MM.1S (cell line): ENCODE measurements at regions not wholly inside any gene's neighbourhood (a gene's known extent, or its start where the extent isn't known, plus 50 kb on each side); places are given as distances from the start of the nearest gene placed in this dataset.

Experiments used
- DNase-seq: peaks from one replicate; pipeline ENCODE4 v3.0.0-alpha.2; 2015
- H2AFZ ChIP-seq: fragments of 300-600 bp; sonication (generic); 2 replicates; pipeline ENCODE4 v1.6.0; 2016; ENCODE audit warnings: antibody characterized with exemption, low read length
- H3F3A ChIP-seq: fragments of 300-600 bp; sonication (generic); 2 replicates; pipeline ENCODE4 v1.6.1; 2016; ENCODE audit warnings: mild to moderate bottlenecking, antibody characterized with exemption, low read length, moderate library complexity, mixed read lengths; ENCODE audit not compliant: insufficient read depth
- H3K27ac ChIP-seq: fragments of 300-600 bp; sonication (generic); 2 replicates; pipeline ENCODE4 v1.5.1; 2016; ENCODE audit warnings: mild to moderate bottlenecking, low read length
- H3K27me3 ChIP-seq: fragments of 300-600 bp; sonication (generic); replicated peaks from 2 replicates; pipeline ENCODE4 v1.6.0; 2016; ENCODE audit warnings: low read length; ENCODE audit not compliant: insufficient read depth
- H3K36me3 ChIP-seq: fragments of 300-600 bp; sonication (generic); replicated peaks from 2 replicates; pipeline ENCODE4 v1.6.1; 2016; ENCODE audit warnings: mild to moderate bottlenecking, low read length, mixed read lengths; ENCODE audit not compliant: insufficient read depth
- H3K4me1 ChIP-seq: fragments of 300-600 bp; sonication (generic); 2 replicates; pipeline ENCODE4 v1.6.1; 2016; ENCODE audit warnings: low read length, mixed read lengths
- H3K4me2 ChIP-seq: fragments of 300-600 bp; sonication (generic); 2 replicates; pipeline ENCODE4 v1.6.0; 2016; ENCODE audit warnings: low read depth, low read length
- H3K4me3 ChIP-seq: fragments of 300-600 bp; sonication (generic); 2 replicates; pipeline ENCODE4 v1.5.1; 2016; ENCODE audit warnings: low read length, mixed read lengths
- H3K79me2 ChIP-seq: fragments of 300-600 bp; sonication (generic); 2 replicates; pipeline ENCODE4 v1.6.1; 2016; ENCODE audit warnings: mixed run types, low read length, mixed read lengths
- H3K9ac ChIP-seq: fragments of 300-600 bp; sonication (generic); 2 replicates; pipeline ENCODE4 v1.6.1; 2016; ENCODE audit warnings: low read length, mixed read lengths
- H3K9me2 ChIP-seq: fragments of 300-600 bp; sonication (generic); replicated peaks from 2 replicates; pipeline ENCODE4 v1.6.1; 2016; ENCODE audit warnings: mild to moderate bottlenecking, low read length, mixed read lengths; ENCODE audit not compliant: insufficient read depth
- H3K9me3 ChIP-seq: fragments of 300-600 bp; sonication (generic); replicated peaks from 2 replicates; pipeline ENCODE4 v1.6.1; 2016; ENCODE audit warnings: mild to moderate bottlenecking, low read length, mixed read lengths; ENCODE audit not compliant: insufficient read depth
- H4K20me1 ChIP-seq: fragments of 300-600 bp; sonication (generic); 2 replicates; pipeline ENCODE4 v1.6.1; 2016; ENCODE audit warnings: mild to moderate bottlenecking, low read length, moderate library complexity, mixed read lengths; ENCODE audit not compliant: insufficient read depth
- EZH2 ChIP-seq: fragments of 300-600 bp; sonication (generic); optimal IDR thresholded peaks from 2 replicates; pipeline ENCODE3; 2017; ENCODE audit warnings: low read depth, mild to moderate bottlenecking, antibody characterized with exemption, low read length, mixed read lengths
- EZH2phosphoT487 ChIP-seq: fragments of 300-600 bp; sonication (generic); IDR thresholded peaks from 2 replicates; pipeline ENCODE4 v1.6.1; 2018; ENCODE audit warnings: antibody characterized with exemption, low read length
- TF ChIP-seq, protein P1 (sequence below): fragments of 300-600 bp; sonication (generic); IDR thresholded peaks from 2 replicates; pipeline ENCODE4 v1.5.1; 2016; ENCODE audit warnings: antibody characterized with exemption, low read length, mixed read lengths

DNA sequence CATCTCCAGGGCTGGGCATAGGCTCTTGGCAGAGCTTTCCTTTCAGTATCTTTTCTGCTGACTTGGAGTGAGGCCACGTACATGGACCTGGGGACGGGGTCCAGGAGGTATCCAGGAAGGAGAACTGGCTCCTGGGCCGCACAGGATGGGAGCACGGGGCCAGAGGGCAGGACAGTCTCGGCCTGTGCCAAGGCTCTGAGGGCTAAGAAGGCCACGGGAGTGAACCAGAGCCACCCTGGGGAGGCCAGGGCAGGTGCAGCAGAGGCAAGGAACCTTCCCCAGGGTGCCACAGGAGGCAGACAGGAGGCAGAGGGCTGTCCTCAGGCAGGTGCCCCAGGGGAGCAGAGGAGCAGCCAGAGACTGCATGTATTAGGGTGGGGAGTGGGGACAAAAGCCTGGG lies 50.3 kb downstream of the PLXNA1 start:
- Histone ChIP-seq H3K4me3 (no peak overlapping the region), H3K9me2 (no peaks in the 10 kb centered on the region), H3K27me3 (no peaks in the 10 kb centered on the region), H3K4me1 (no peaks in the 10 kb centered on the region), H3F3A (no peaks in the 10 kb centered on the region), H3K36me3 (no peaks in the 10 kb centered on the region), H3K4me2 (no peak overlapping the region), H2AFZ (no peak overlapping the region), H4K20me1 (no peaks in the 10 kb centered on the region), H3K9me3 (no peaks in the 10 kb centered on the region), H3K27ac (no peak overlapping the region), H3K79me2 (no peaks in the 10 kb centered on the region), H3K9ac (no peak overlapping the region)
- no peak for DNase-seq
- TF ChIP-seq, protein P1, sequence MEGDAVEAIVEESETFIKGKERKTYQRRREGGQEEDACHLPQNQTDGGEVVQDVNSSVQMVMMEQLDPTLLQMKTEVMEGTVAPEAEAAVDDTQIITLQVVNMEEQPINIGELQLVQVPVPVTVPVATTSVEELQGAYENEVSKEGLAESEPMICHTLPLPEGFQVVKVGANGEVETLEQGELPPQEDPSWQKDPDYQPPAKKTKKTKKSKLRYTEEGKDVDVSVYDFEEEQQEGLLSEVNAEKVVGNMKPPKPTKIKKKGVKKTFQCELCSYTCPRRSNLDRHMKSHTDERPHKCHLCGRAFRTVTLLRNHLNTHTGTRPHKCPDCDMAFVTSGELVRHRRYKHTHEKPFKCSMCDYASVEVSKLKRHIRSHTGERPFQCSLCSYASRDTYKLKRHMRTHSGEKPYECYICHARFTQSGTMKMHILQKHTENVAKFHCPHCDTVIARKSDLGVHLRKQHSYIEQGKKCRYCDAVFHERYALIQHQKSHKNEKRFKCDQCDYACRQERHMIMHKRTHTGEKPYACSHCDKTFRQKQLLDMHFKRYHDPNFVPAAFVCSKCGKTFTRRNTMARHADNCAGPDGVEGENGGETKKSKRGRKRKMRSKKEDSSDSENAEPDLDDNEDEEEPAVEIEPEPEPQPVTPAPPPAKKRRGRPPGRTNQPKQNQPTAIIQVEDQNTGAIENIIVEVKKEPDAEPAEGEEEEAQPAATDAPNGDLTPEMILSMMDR: no peak
- TF ChIP-seq EZH2 (no peak), EZH2phosphoT487 (no peak)

DNA sequence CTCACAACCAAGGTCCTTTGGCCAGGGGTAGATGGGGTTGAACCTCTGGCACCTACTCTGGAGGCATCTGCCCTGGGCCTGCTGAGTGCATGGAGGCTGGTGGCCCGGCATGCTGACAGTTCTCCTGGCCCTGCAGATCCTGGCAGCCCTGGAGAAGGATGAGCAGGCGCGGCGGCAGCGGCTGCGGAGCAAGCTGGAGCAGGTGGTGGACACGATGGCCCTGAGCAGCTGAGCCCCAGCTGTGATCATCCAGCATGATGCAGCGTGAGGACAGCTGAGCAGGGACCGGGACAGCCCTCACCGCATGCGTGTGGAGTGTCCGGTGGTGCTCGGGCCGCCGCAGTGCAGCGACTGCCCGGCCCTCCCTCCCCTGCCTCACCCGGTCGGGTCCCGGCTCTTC lies 50.9 kb downstream of the PLXNA1 start:
- TF ChIP-seq, protein P1: no peak
- no peak for TF ChIP-seq EZH2phosphoT487
- no peak for TF ChIP-seq EZH2
- no peak overlapping the region for H2AFZ ChIP-seq
- no peaks in the 10 kb centered on the region for H3K36me3 ChIP-seq

DNA sequence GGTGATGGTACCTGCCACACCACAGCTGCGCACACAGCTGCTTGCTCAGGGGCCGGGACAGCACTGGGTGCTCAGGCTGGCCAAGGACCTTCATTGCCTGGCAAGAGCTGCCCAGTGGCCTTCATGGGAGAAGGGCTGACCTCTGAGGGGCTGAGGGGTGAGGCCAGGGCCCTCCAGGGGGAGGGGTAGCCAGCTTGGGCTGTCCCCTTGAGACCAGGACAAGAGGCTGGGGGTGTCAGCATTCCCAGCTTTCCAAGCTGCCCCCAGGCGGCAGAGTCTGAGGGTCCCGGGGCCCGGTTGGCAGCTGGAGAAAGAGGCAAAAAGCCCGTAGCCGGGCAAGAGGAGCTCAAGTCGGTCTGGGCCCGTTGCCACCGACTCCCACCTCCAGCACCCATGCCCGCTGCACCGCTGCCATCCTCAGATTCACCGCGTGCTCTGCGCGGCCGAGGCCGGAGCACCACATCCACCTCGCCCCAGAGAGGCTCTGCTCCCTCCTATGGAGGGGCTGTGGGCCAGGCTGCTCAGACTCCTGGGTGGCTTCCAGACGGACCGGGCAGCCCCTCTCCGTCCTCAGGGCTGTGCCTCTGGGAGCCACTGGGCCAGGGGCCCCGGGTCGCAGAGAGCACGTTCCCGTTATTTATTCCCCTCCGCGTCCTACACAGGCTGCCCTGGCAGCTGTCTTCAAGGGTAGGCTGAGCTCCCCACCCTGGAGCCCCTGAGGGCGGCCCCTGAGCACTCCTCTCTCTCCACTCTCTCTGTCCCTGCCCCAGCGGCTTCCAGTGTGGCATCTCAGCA lies 51.5 kb downstream of the PLXNA1 start:
- H3K9me2 ChIP-seq: no peaks in the 10 kb centered on the region
- no peak overlapping the region for H3K9ac ChIP-seq
- H3K4me3 ChIP-seq: no peak overlapping the region
- H2AFZ ChIP-seq: no peak overlapping the region
- TF ChIP-seq, protein P1: no peak
- TF ChIP-seq EZH2: no peak
- no peak for TF ChIP-seq EZH2phosphoT487
- no peak overlapping the region for H3K4me2 ChIP-seq
- H3K27ac ChIP-seq: no peak overlapping the region
- no peak for DNase-seq
- H3K4me1 ChIP-seq: no peaks in the 10 kb centered on the region
- H3K36me3 ChIP-seq: no peaks in the 10 kb centered on the region
- H4K20me1 ChIP-seq: no peaks in the 10 kb centered on the region
- H3K27me3 ChIP-seq: no peaks in the 10 kb centered on the region
- no peaks in the 10 kb centered on the region for H3K9me3 ChIP-seq
- H3K79me2 ChIP-seq: no peaks in the 10 kb centered on the region
- no peaks in the 10 kb centered on the region for H3F3A ChIP-seq

More for the DNA sequence above, 50.9 kb downstream of the PLXNA1 start:
- Histone ChIP-seq H3F3A (no peaks in the 10 kb centered on the region), H3K79me2 (no peaks in the 10 kb centered on the region), H3K4me2 (no peak overlapping the region), H3K9ac (no peak overlapping the region), H3K9me2 (no peaks in the 10 kb centered on the region), H3K4me3 (no peak overlapping the region), H3K4me1 (no peaks in the 10 kb centered on the region), H3K27me3 (no peaks in the 10 kb centered on the region), H3K9me3 (no peaks in the 10 kb centered on the region), H3K27ac (no peak overlapping the region), H4K20me1 (no peaks in the 10 kb centered on the region)
- DNase-seq: no peak
